ENCODE measurements at regions not wholly inside any gene's neighbourhood (a gene's known extent, or its start where the extent isn't known, plus 50 kb on each side); places are given as distances from the start of the nearest gene placed in this dataset.

DNA sequence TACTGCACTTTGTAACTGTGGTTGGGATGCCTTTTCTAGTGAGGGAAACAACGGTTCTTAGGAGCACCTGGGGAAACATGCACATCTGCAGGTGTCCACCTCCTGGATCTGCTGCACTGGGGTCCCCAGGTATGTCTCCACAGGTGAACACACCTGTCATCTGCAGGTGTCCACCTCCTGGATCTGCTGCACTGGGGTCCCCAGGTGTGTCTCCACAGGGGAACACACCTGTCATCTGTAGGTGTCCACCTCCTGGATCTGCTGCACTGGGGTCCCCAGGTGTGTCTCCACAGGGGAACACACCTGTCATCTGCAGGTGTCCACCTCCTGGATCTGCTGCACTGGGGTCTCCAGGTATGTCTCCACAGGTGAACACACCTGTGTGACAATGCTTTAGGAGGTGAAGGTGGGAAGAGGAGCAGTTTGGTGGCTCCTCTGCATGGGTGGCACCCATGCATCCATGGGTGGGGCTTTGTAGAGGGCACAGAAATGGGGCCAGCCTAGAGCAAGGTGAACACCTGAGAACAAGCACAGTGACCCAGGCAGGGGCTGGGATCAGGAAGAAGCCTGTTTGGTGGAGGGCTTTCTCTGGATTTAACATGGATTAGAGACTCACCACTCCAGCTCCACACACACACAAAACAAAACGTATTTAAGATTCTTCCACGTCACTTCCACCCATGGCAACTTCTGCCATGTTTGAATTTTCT lies 206.0 kb upstream of the CDH4 start:
- peaks cover 8% of the 10 kb centered on the region; the same call in 1 of the 2 replicates for H3K23me2 ChIP-seq (ENCODE audit: low read depth, low read length)
- H3K4ac ChIP-seq (replicated peaks; ENCODE audit: insufficient read length, low read depth, low read length): no peak overlapping the region
- no peak overlapping the region for H3K18ac ChIP-seq (ENCODE audit: extremely low read depth, low read length)
- no peak overlapping the region for H3K4me2 ChIP-seq (ENCODE audit: insufficient read depth in 1 of 2, low read depth in 2 of 2, low read length in 2 of 2)
- no peak overlapping the region for H3K56ac ChIP-seq (replicated peaks; ENCODE audit: insufficient read length, low read depth, low read length)
- H3K14ac ChIP-seq (ENCODE audit: insufficient read length): no peak overlapping the region
- no peak for DNase-seq (ENCODE audit: low read depth in 1 of 2, low spot score in 2 of 2)
- TF ChIP-seq CHD1 (IDR thresholded peaks at IDR 0.05; ENCODE audit: low read depth, low read length) (no peak), RFX5 (IDR thresholded peaks at IDR 0.05; ENCODE audit: borderline replicate concordance, low read depth, low read length) (no peak), CHD2 (IDR thresholded peaks at IDR 0.05; ENCODE audit: low read length) (no peak), ASH2L (IDR thresholded peaks at IDR 0.05; ENCODE audit: low read length) (no peak), MAFK (IDR thresholded peaks at IDR 0.05; ENCODE audit: low read depth, low read length) (no peak), RAD21 (IDR thresholded peaks at IDR 0.05 in 1 of 2, conservative IDR thresholded peaks at IDR 0.05 in 1 of 2; ENCODE audit: low read depth in 2 of 2, low read length in 2 of 2) (no peak), SIX5 (IDR thresholded peaks at IDR 0.05; ENCODE audit: low read depth, low read length) (no peak), BRCA1 (IDR thresholded peaks at IDR 0.05; ENCODE audit: low read depth, low read length) (no peak)
- H4K20me1 ChIP-seq (replicated peaks in 1 of 2; ENCODE audit: control insufficient read depth in 1 of 2, insufficient read depth in 2 of 2, low read length in 2 of 2): peaks cover 0 to 5% of the 10 kb centered on the region in 2 experiments
- no peak overlapping the region for H2BK15ac ChIP-seq (ENCODE audit: low read length)
- no peak overlapping the region for H3K4me3 ChIP-seq (ENCODE audit: extremely low read depth in 1 of 4, insufficient read depth in 2 of 4, low read depth in 3 of 4, low read length in 4 of 4)
- no peaks in the 10 kb centered on the region for H3K79me1 ChIP-seq (ENCODE audit: low read depth, low read length)
- H3K9ac ChIP-seq (replicated peaks in 1 of 4; ENCODE audit: extremely low read depth in 1 of 4, low read depth in 3 of 4, low read length in 3 of 4): no peak overlapping the region
- H4K5ac ChIP-seq (ENCODE audit: insufficient read length, low read depth, low read length): no peak overlapping the region
- no peak overlapping the region for H3K27ac ChIP-seq (ENCODE audit: low read depth, low read length)
- ChIA-PET POLR2A (ENCODE audit: partially characterized antibody) (no interaction called here), CTCF (ENCODE audit: partially characterized antibody) (interaction anchor here (1.6 kb wide), 1 partner anchor 76 kb away, joined by 4 read pairs; no protein-coding TSS in a partner anchor)
- no peak overlapping the region for H4K8ac ChIP-seq (ENCODE audit: extremely low read depth, insufficient read depth, low read length)
- WGBS, 2 experiments (ENCODE audit: extremely low coverage in 1 of 2, insufficient coverage in 1 of 2, insufficient read length in 1 of 2, insufficient replicate concordance in 2 of 2, low coverage in 1 of 2, low lambda C conversion rate in 2 of 2, missing lambda C conversion rate in 1 of 2): 90% methylated on average over 3 of the region's 3 CpGs; no CpG with 5 or more reads in 1 of the 2 experiments
- H3K79me2 ChIP-seq (ENCODE audit: control insufficient read depth in 1 of 2, insufficient read depth in 2 of 2, low read length in 2 of 2): no peaks in the 10 kb centered on the region
- no peak overlapping the region for H2AFZ ChIP-seq (ENCODE audit: low read length)
- peaks cover 5 to 16% (median 10%) of the 10 kb centered on the region in 4 experiments; a peak in 6 of 7 replicates for H3K27me3 ChIP-seq (replicated peaks in 1 of 4; ENCODE audit: control insufficient read depth in 3 of 4, extremely low read depth in 1 of 4, insufficient read depth in 3 of 4, low read length in 3 of 4)
- H2BK120ac ChIP-seq (replicated peaks; ENCODE audit: low read depth, low read length): no peak overlapping the region
- no peaks in the 10 kb centered on the region for H3K4me1 ChIP-seq (replicated peaks in 1 of 4; ENCODE audit: control insufficient read depth in 3 of 4, insufficient read depth in 4 of 4, low read length in 3 of 4)
- H2BK12ac ChIP-seq (ENCODE audit: low read depth, low read length): no peak overlapping the region
- H3K23ac ChIP-seq (ENCODE audit: insufficient read length): no peak overlapping the region
- no peak overlapping the region for H2BK20ac ChIP-seq (ENCODE audit: low read length)
- H2BK5ac ChIP-seq (ENCODE audit: low read depth, low read length): no peak overlapping the region
- H3K9me3 ChIP-seq (ENCODE audit: insufficient read depth in 2 of 2, low read depth in 1 of 2, low read length in 1 of 2): no peaks in the 10 kb centered on the region; a peak in 1 of 4 replicates
- no peaks in the 10 kb centered on the region for H3K36me3 ChIP-seq (ENCODE audit: control insufficient read depth in 2 of 4, insufficient read depth in 4 of 4, low read length in 3 of 4)
- FAIRE-seq: no peak
- H4K91ac ChIP-seq (replicated peaks; ENCODE audit: insufficient read length, low read length): no peak overlapping the region
- no peak overlapping the region for H2AK5ac ChIP-seq (ENCODE audit: low read depth, low read length)

Measured in H1 (cell line).